GM19239 (cell line): ENCODE measurements at regions not wholly inside any gene's neighbourhood (a gene's known extent, or its start where the extent isn't known, plus 50 kb on each side); places are given as distances from the start of the nearest gene placed in this dataset.
"Not testable (repeated sequence)": the region's sequence is repeated elsewhere in the genome, so short reads cannot be mapped to it uniquely, and the experiment has no call there.

Source experiments
- DNase-seq: peaks from one replicate; pipeline ENCODE4 v3.0.0; 2011; ENCODE audit warnings: low spot score; ENCODE audit not compliant: insufficient read length
- FAIRE-seq: peaks from 2 replicates; lab custom pipeline; 2011; peaks lifted over from hg19 to GRCh38; lab: Jason Lieb, UNC

GRCh38 chr1:96079581-96079980 lies 642.0 kb upstream of the PTBP2 start:
- no peak for DNase-seq
- no peak for FAIRE-seq

GRCh38 chr1:96080925-96081324 lies 640.7 kb upstream of the PTBP2 start:
- DNase-seq = no peak
- no peak for FAIRE-seq

- FAIRE-seq = no peak
- DNase-seq = no peak
These were observed 633.9 kb upstream of the PTBP2 start for GRCh38 chr1:96087719-96088118.

GRCh38 chr1:96090134-96090533 lies 631.5 kb upstream of the PTBP2 start:
- DNase-seq (no peak), FAIRE-seq (no peak)

- no peak for FAIRE-seq
These were observed 625.6 kb upstream of the PTBP2 start for GRCh38 chr1:96095849-96096612.

GRCh38 chr1:96096613-96097321 lies 624.8 kb upstream of the PTBP2 start:
- no peak for DNase-seq
- no peak for FAIRE-seq

More at GRCh38 chr1:96095849-96096612, 625.6 kb upstream of the PTBP2 start:
- DNase-seq = no peak

- FAIRE-seq = no peak
- DNase-seq = no peak
These were observed 617.1 kb upstream of the PTBP2 start for GRCh38 chr1:96104506-96104905.

GRCh38 chr1:96104906-96105305 lies 616.7 kb upstream of the PTBP2 start:
- FAIRE-seq (no peak), DNase-seq (no peak)

- DNase-seq (no peak), FAIRE-seq (no peak)
These were observed 604.9 kb upstream of the PTBP2 start for GRCh38 chr1:96116731-96117130.

- no peak for FAIRE-seq
These were observed 591.2 kb upstream of the PTBP2 start for GRCh38 chr1:96130432-96130831.

GRCh38 chr1:96144636-96145035 lies 576.9 kb upstream of the PTBP2 start:
- FAIRE-seq (no peak), DNase-seq (no peak)

More at GRCh38 chr1:96130432-96130831, 591.2 kb upstream of the PTBP2 start:
- DNase-seq = no peak

GRCh38 chr1:96145492-96145891 lies 576.1 kb upstream of the PTBP2 start:
- DNase-seq = no peak
- FAIRE-seq = no peak

- DNase-seq, FAIRE-seq: not testable (repeated sequence)
These were observed 568.6 kb upstream of the PTBP2 start for GRCh38 chr1:96152957-96153356.

- FAIRE-seq (no peak), DNase-seq (no peak)
These were observed 564.5 kb upstream of the PTBP2 start for GRCh38 chr1:96157101-96157500.

GRCh38 chr1:96159379-96159778 lies 562.2 kb upstream of the PTBP2 start:
- DNase-seq (no peak), FAIRE-seq (no peak)

- DNase-seq = no peak
- FAIRE-seq = no peak
These were observed 557.5 kb upstream of the PTBP2 start for GRCh38 chr1:96164053-96164452.

- no peak for FAIRE-seq
- no peak for DNase-seq
These were observed 543.5 kb upstream of the PTBP2 start for GRCh38 chr1:96178053-96178452.

GRCh38 chr1:96183485-96183884 lies 538.1 kb upstream of the PTBP2 start:
- no peak for DNase-seq
- no peak for FAIRE-seq

- no peak for FAIRE-seq
- no peak for DNase-seq
These were observed 537.7 kb upstream of the PTBP2 start for GRCh38 chr1:96183928-96184327.

GRCh38 chr1:96185181-96185580 lies 536.4 kb upstream of the PTBP2 start:
- DNase-seq (no peak), FAIRE-seq (no peak)

- DNase-seq (no peak), FAIRE-seq (no peak)
These were observed 534.6 kb upstream of the PTBP2 start for GRCh38 chr1:96187020-96187419.

- no peak for DNase-seq
These were observed 530.4 kb upstream of the PTBP2 start for GRCh38 chr1:96191165-96191564.

More at GRCh38 chr1:96191165-96191564, 530.4 kb upstream of the PTBP2 start:
- no peak for FAIRE-seq
